ENCODE measurements at regions not wholly inside any gene's neighbourhood (a gene's known extent, or its start where the extent isn't known, plus 50 kb on each side); places are given as distances from the start of the nearest gene placed in this dataset.

GRCh38 chr19:31572976-31573298, 223.7 kb upstream of the TSHZ3 start:
- H2AK5ac ChIP-seq (ENCODE audit: low read depth, low read length): no peak overlapping the region
- CTCF ChIA-PET: no interaction called here

More at GRCh38 chr19:31572976-31573298, 223.7 kb upstream of the TSHZ3 start:
- Histone ChIP-seq H3K56ac (ENCODE audit: extremely low read depth, insufficient read depth, low read length) (no peak overlapping the region), H3K18ac (ENCODE audit: low read depth, low read length) (no peak overlapping the region), H3K14ac (replicated peaks; ENCODE audit: low read depth, low read length) (no peak overlapping the region), H3K4me1 (ENCODE audit: control insufficient read depth, insufficient read depth, low read length) (no peaks in the 10 kb centered on the region), H2BK120ac (ENCODE audit: low read depth, low read length) (no peak overlapping the region), H3K9ac (ENCODE audit: low read depth, low read length) (no peak overlapping the region), H3K23ac (ENCODE audit: low read depth, low read length) (no peak overlapping the region), H2BK5ac (ENCODE audit: low read depth, low read length, poor library complexity, severe bottlenecking) (no peak overlapping the region), H3K9me1 (ENCODE audit: insufficient read depth, low read length) (no peaks in the 10 kb centered on the region), H4K5ac (ENCODE audit: low read depth, low read length) (no peak overlapping the region), H3K79me1 (ENCODE audit: low read depth in 1 of 2, low read length in 2 of 2) (no peaks in the 10 kb centered on the region), H3K9me3 (ENCODE audit: control insufficient read depth, insufficient read depth, low read length) (no peaks in the 10 kb centered on the region), H2AFZ (replicated peaks; ENCODE audit: low read length, poor library complexity) (no peak overlapping the region), H2BK15ac (ENCODE audit: low read depth, low read length) (no peak overlapping the region), H2AK9ac (replicated peaks; ENCODE audit: low read depth, low read length, poor library complexity) (no peak overlapping the region), H3K36me3 (ENCODE audit: control insufficient read depth, insufficient read depth, low read length) (no peaks in the 10 kb centered on the region), H3K27me3 (ENCODE audit: control insufficient read depth, insufficient read depth, low read length) (peaks cover 3% of the 10 kb centered on the region; the same call in 1 of the 2 replicates), H3K4ac (ENCODE audit: low read depth, low read length) (no peak overlapping the region), H2BK20ac (ENCODE audit: low read depth, low read length) (no peak overlapping the region), H3K4me3 (ENCODE audit: insufficient read depth, low read depth, low read length) (no peak overlapping the region), H3K27ac (ENCODE audit: insufficient read depth, low read length) (no peak overlapping the region), H4K8ac (ENCODE audit: low read depth in 2 of 2, low read length in 2 of 2) (no peak overlapping the region), H3K4me2 (ENCODE audit: low read depth, low read length) (no peak overlapping the region), H4K20me1 (ENCODE audit: insufficient read depth, low read length) (no peaks in the 10 kb centered on the region), H4K91ac (ENCODE audit: insufficient read depth, low read depth, low read length) (no peak overlapping the region)
- WGBS, 2 experiments (ENCODE audit: extremely low coverage in 2 of 2, insufficient read length in 1 of 2): 90% methylated on average over 2 of the region's 8 CpGs; no CpG with 5 or more reads in 1 of the 2 experiments
- no peak for TF ChIP-seq RAD21 (IDR thresholded peaks at IDR 0.05; ENCODE audit: low read length)
- TF ChIP-seq CTCF (conservative IDR thresholded peaks at IDR 0.05; ENCODE audit: low read depth, low read length): no peak
- TF ChIP-seq MAFK (IDR thresholded peaks at IDR 0.05; ENCODE audit: low read depth, low read length): no peak
- TF ChIP-seq ELK1 (IDR thresholded peaks at IDR 0.05; ENCODE audit: borderline replicate concordance, low read depth, low read length): no peak
- no peak for TF ChIP-seq SMC3 (IDR thresholded peaks at IDR 0.05; ENCODE audit: low read depth, low read length)
- POLR2A ChIA-PET (ENCODE audit: unreplicated experiment): no interaction called here
- DNase-seq: no peak
- in situ Hi-C loops (cut with MboI; ENCODE audit: low sequenced_read_pairs) (no loop called here), intact Hi-C loops (cut with micrococcal nuclease) (no loop called here), dilution Hi-C loops (cut with HindIII; ENCODE audit: low sequenced_read_pairs, unreplicated experiment) (no loop called here)
- no TSS peak for BruUV-seq (replicated peaks)
- no peak for ATAC-seq (ENCODE audit: low read depth)

All from IMR-90 (cell line).